ENCODE measurements at regions not wholly inside any gene's neighbourhood (a gene's known extent, or its start where the extent isn't known, plus 50 kb on each side); places are given as distances from the start of the nearest gene placed in this dataset.

DNA sequence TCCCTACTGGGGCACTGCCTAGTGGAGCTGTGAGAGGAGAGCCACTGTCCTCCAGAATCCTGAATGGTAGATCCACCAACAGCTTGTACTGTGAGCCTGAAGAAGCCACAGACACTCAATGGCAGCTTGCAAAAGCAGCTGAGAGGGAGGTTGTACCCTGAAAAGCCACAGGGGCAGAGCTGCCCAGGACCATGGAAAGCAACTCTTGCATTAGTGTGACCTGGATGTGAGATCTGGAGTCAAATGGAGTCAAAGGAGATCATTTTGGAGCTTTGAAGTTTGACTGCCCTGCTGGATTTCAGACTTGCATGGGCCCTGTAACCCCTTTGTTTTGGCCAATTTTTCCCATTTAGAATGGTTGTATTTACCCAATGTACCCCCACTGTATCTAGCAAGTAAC lies 871.4 kb upstream of the PRMT6 start:
- Histone ChIP-seq H3K27ac (ENCODE audit: insufficient read depth, low read depth, low read length) (no peak overlapping the region), H4K20me1 (replicated peaks; ENCODE audit: control insufficient read depth, extremely low read depth, insufficient read depth, low read length) (no peaks in the 10 kb centered on the region), H3K9me1 (replicated peaks; ENCODE audit: control insufficient read depth, extremely low read depth, insufficient read depth, low read length) (no peaks in the 10 kb centered on the region), H3K4me2 (ENCODE audit: insufficient read depth, low read length) (no peak overlapping the region), H3K4me1 (ENCODE audit: control insufficient read depth, extremely low read depth, insufficient read depth, low read length) (no peaks in the 10 kb centered on the region), H3K9me3 (replicated peaks; ENCODE audit: control insufficient read depth, insufficient read depth, low read length) (no peaks in the 10 kb centered on the region), H3K79me2 (ENCODE audit: control insufficient read depth, insufficient read depth, low read length) (no peaks in the 10 kb centered on the region), H3K9ac (replicated peaks; ENCODE audit: extremely low read depth, insufficient read depth, low read length) (no peak overlapping the region), H3K4me3 (replicated peaks in 1 of 3; ENCODE audit: insufficient read depth in 1 of 3, low read depth in 1 of 3, low read length in 3 of 3) (no peak overlapping the region), H2AFZ (ENCODE audit: low read depth, low read length) (no peak overlapping the region), H3K36me3 (ENCODE audit: control insufficient read depth in 2 of 2, extremely low read depth in 1 of 2, insufficient read depth in 2 of 2, low read length in 2 of 2) (no peaks in the 10 kb centered on the region), H3K27me3 (ENCODE audit: control insufficient read depth in 2 of 2, insufficient read depth in 2 of 2, low read length in 2 of 2) (no peaks in the 10 kb centered on the region)
- FAIRE-seq (no peak), DNase-seq (ENCODE audit: low read depth, low spot score) (no peak)
- intact Hi-C loops (cut with micrococcal nuclease), result no loop called here
- ChIA-PET CTCF (no interaction called here), POLR2A (no interaction called here)
- dilution Hi-C loops (cut with MboI; ENCODE audit: extremely low pct_ligation_motif_present, low sequenced_read_pairs), result no loop called here
- no peak for TF ChIP-seq POLR2A (IDR thresholded peaks at IDR 0.05; ENCODE audit: low read depth, low read length)
- TF ChIP-seq JUN (IDR thresholded peaks at IDR 0.05; ENCODE audit: borderline replicate concordance, insufficient read depth, insufficient read length, low read depth), result no peak
- no peak for TF ChIP-seq GATA2 (IDR thresholded peaks at IDR 0.05; ENCODE audit: insufficient read depth, insufficient read length, low read depth, low read length)
- TF ChIP-seq MAX (IDR thresholded peaks at IDR 0.05; ENCODE audit: insufficient read depth, insufficient read length), result no peak
- TF ChIP-seq EZH2 (IDR thresholded peaks at IDR 0.05; ENCODE audit: borderline replicate concordance, low read depth, low read length, severe bottlenecking), result no peak
- TF ChIP-seq CTCF (IDR thresholded peaks at IDR 0.05; ENCODE audit: extremely low read depth in 1 of 2, insufficient read depth in 1 of 2, low read depth in 1 of 2, low read length in 2 of 2), result no peak
- BruUV-seq (replicated peaks), result no TSS peak

DNA sequence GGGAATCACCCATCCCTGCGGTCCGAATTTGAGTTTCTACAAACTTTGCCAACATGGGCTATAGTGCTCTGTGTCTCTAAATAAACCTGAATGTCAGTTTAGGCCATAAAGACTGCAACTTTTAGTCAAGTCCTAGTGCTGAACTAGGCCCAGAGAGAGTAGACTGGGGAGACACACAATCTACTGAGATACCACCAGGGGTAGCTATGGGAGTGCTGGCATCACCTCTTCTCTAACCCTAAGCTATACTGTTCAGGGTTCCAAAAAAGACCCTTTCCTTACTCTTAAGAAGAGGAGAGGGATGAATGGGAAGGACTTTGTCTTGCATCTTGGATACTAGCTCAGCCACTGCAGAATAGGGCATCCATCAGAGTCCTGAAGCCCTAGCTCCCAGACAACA lies 866.7 kb upstream of the PRMT6 start:
- intact Hi-C loops (cut with micrococcal nuclease), result no loop called here
- no peak for FAIRE-seq
- CTCF ChIA-PET, result no interaction called here

More for the DNA sequence above, 866.7 kb upstream of the PRMT6 start:
- DNase-seq (ENCODE audit: low read depth, low spot score), result no peak
- peaks cover 5% of the 10 kb centered on the region for H3K9me3 ChIP-seq (replicated peaks; ENCODE audit: control insufficient read depth, insufficient read depth, low read length)
- TF ChIP-seq FOS (IDR thresholded peaks at IDR 0.05; ENCODE audit: borderline replicate concordance, insufficient read depth, low read length) (no peak), POLR2A (IDR thresholded peaks at IDR 0.05; ENCODE audit: low read depth, low read length) (no peak), MYC (IDR thresholded peaks at IDR 0.05; ENCODE audit: low read depth, low read length) (no peak), POLR2AphosphoS5 (IDR thresholded peaks at IDR 0.05; ENCODE audit: insufficient read depth, low read depth, low read length) (no peak), CTCF (IDR thresholded peaks at IDR 0.05; ENCODE audit: extremely low read depth in 1 of 2, insufficient read depth in 1 of 2, low read depth in 1 of 2, low read length in 2 of 2) (no peak), EZH2 (IDR thresholded peaks at IDR 0.05; ENCODE audit: borderline replicate concordance, low read depth, low read length, severe bottlenecking) (no peak), JUN (IDR thresholded peaks at IDR 0.05; ENCODE audit: borderline replicate concordance, insufficient read depth, insufficient read length, low read depth) (no peak), MAX (IDR thresholded peaks at IDR 0.05; ENCODE audit: insufficient read depth, insufficient read length) (no peak), GATA2 (IDR thresholded peaks at IDR 0.05; ENCODE audit: insufficient read depth, insufficient read length, low read depth, low read length) (no peak)
- BruUV-seq (replicated peaks), result no TSS peak
- POLR2A ChIA-PET, result no interaction called here
- H3K27ac ChIP-seq (ENCODE audit: insufficient read depth, low read depth, low read length), result no peak overlapping the region
- no peak overlapping the region for H3K9ac ChIP-seq (replicated peaks; ENCODE audit: extremely low read depth, insufficient read depth, low read length)
- no peaks in the 10 kb centered on the region for H3K36me3 ChIP-seq (ENCODE audit: control insufficient read depth in 2 of 2, extremely low read depth in 1 of 2, insufficient read depth in 2 of 2, low read length in 2 of 2)
- no peaks in the 10 kb centered on the region for H3K27me3 ChIP-seq (ENCODE audit: control insufficient read depth in 2 of 2, insufficient read depth in 2 of 2, low read length in 2 of 2)
- no peaks in the 10 kb centered on the region for H3K9me1 ChIP-seq (replicated peaks; ENCODE audit: control insufficient read depth, extremely low read depth, insufficient read depth, low read length)
- no peaks in the 10 kb centered on the region for H3K79me2 ChIP-seq (ENCODE audit: control insufficient read depth, insufficient read depth, low read length)
- no peak overlapping the region for H3K4me2 ChIP-seq (ENCODE audit: insufficient read depth, low read length)
- no peaks in the 10 kb centered on the region for H3K4me1 ChIP-seq (ENCODE audit: control insufficient read depth, extremely low read depth, insufficient read depth, low read length)
- no peak overlapping the region for H3K4me3 ChIP-seq (replicated peaks in 1 of 3; ENCODE audit: insufficient read depth in 1 of 3, low read depth in 1 of 3, low read length in 3 of 3)
- dilution Hi-C loops (cut with MboI; ENCODE audit: extremely low pct_ligation_motif_present, low sequenced_read_pairs), result no loop called here
- H2AFZ ChIP-seq (ENCODE audit: low read depth, low read length), result no peak overlapping the region
- no peaks in the 10 kb centered on the region for H4K20me1 ChIP-seq (replicated peaks; ENCODE audit: control insufficient read depth, extremely low read depth, insufficient read depth, low read length)

Data from endothelial cell of umbilical vein (primary cell).